Pancreas (tissue), 10 donors: ENCODE measurements at regions not wholly inside any gene's neighbourhood (a gene's known extent, or its start where the extent isn't known, plus 50 kb on each side); places are given as distances from the start of the nearest gene placed in this dataset.
A peak's percentile ranks its signal among the peaks of the same experiment; 100 is the strongest.

Experiments used
- ATAC-seq, 4 donors: fragments of 200-7000 bp; cut with Tn5 transposase; one replicate each; pipeline versions ENCODE4 v1.8.0 to v1.9.1; 2020; ENCODE audit warnings: mild to moderate bottlenecking in 4 of 4, moderate library complexity in 4 of 4
- DNase-seq, 6 donors: peaks; one replicate each; pipeline ENCODE4 v3.0.0-alpha.2; 2020
- FAIRE-seq: peaks from 2 replicates; lab custom pipeline; 2012; peaks lifted over from hg19 to GRCh38; lab: Jason Lieb, UNC
- H3K27ac ChIP-seq, 4 donors: fragments of 200-600 bp; sonication (generic); 1 replicate in 3 of 4; 2 replicates in 1 of 4; pipeline versions ENCODE4 v1.5.0 to v1.8.0; 2020
- H3K27me3 ChIP-seq, 4 donors: fragments of 200-600 bp; one replicate each; pipeline ENCODE4 v1.8.0; 2021
- H3K36me3 ChIP-seq, 3 donors: fragments of 200-600 bp; sonication (generic) in 1 of 3; one replicate each; pipeline versions ENCODE4 v1.5.0 to v1.8.0; 2020 to 2021
- H3K4me1 ChIP-seq, 3 donors: fragments of 200-600 bp; one replicate each; pipeline ENCODE4 v1.8.0; 2021
- H3K4me3 ChIP-seq, 4 donors: fragments of 200-600 bp; sonication (generic) in 2 of 4; one replicate each; pipeline versions ENCODE4 v1.5.0 to v1.8.0; 2020 to 2021
- H3K9me3 ChIP-seq, 4 donors: fragments of 200-600 bp; one replicate each; pipeline ENCODE4 v1.8.0; 2021
- CTCF ChIP-seq, 4 donors: fragments of 200-600 bp; sonication (generic) in 3 of 4; IDR thresholded peaks; one replicate each; pipeline versions ENCODE4 v1.5.0 to v1.8.0; 2021; ENCODE audit warnings: antibody characterized with exemption in 4 of 4
- WGBS, 2 donors: extraction: QIAGEN DNeasy Blood & Tissue Kit; methylation state at CpG; one replicate each; pipeline ENCODE4 v1.1.7; 2013; 5-methylcytosine and 5-hydroxymethylcytosine counted together
- intact Hi-C, 3 donors: fragments of 100-400 bp; cut with DNase I; formaldehyde crosslinking; loops; one replicate each; pipeline versions ENCODE4 v1.11.1 to v1.14.2; 2022
- donor health status: healthy with polysubstance abuse.
- donor health status: DM: no; HTN: no; CAD: no; lungs with moderate emphysema.
- donor health status: DM: no; HTN: no; CAD: no.
- donor health status: control.
- donor health status: control.
- donor health status: Bipolar disorder and iron deficiency.
- donor health status: DM: yes; HTN: yes; CAD: no.
- donor health status: DM: no; HTN: no; CAD: no.
- donor health status: DM: no; HTN: no; CAD: no.
- donor health status: DM: yes; HTN: yes; CAD: no.

GRCh38 chr9:109568568-109569210 lies 70.6 kb upstream of the PTPN3 start:
- Histone ChIP-seq H3K4me1 (no peaks in the 10 kb centered on the region), H3K4me3 (no peak overlapping the region), H3K36me3 (no peaks in the 10 kb centered on the region), H3K27me3 (no peaks in the 10 kb centered on the region), H3K27ac (no peak overlapping the region), H3K9me3 (no peaks in the 10 kb centered on the region)
- 88 to 90% methylated on average over 2 of the region's 2 CpGs for WGBS, 2 donors
- DNase-seq (peak in 1 of 6 donors; percentile 6), FAIRE-seq (no peak), ATAC-seq (peak in 2 of 4 donors; percentile 53 to 56)
- intact Hi-C loops = no loop called here
- TF ChIP-seq CTCF (IDR thresholded peaks at IDR 0.05) = no peak

DNA sequence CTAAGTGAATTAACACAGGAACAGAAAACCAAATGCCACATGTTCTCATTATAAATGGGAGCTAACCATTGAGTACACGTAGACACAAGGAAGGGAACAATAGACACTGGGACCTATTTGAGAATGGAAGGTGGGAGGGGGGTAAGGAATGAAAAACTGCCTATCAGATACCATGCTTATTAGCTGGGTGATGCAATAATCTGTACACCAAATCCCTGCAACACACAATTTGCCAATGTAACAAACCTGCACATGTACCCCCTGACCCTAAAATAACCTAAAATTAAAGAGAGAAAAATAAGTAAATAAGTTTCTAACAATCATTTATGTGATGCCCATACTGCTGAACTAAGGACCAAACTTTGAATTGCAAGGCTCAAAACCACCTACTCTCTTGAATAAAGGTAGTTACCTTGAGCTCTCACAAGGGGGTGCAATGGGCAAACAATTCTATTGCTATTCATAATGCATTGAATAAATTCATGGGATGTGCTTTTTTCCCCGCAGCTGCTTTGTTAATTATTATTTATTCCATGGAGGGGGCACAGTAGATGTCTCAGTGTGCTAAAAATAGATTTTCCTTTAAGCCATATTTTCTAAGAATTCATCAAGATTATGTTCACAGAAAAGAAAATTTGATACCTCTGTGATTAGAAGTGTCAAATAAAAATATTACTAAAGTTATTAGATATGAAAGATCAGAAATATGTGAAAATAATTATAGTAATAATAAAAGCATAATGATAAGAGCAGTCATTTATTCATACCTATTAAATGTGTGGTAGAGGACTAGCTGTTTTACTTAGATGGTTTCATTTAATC lies 76.2 kb upstream of the PTPN3 start:
- Histone ChIP-seq H3K4me3 (no peak overlapping the region), H3K9me3 (no peaks in the 10 kb centered on the region), H3K27ac (no peak overlapping the region), H3K4me1 (no peaks in the 10 kb centered on the region), H3K36me3 (no peaks in the 10 kb centered on the region), H3K27me3 (no peaks in the 10 kb centered on the region)
- peak; percentile 89 for FAIRE-seq
- peak in 3 of 4 donors; percentile 84 to 87 (median 86) for ATAC-seq
- peak in 2 of 6 donors; percentile 20 to 23 for DNase-seq
- intact Hi-C loops = loop anchor here in 1 of 3 donors (10.0 kb wide), 1 partner anchor 241 kb away; no protein-coding TSS in a partner anchor
- peak in 3 of 4 donors; percentile 28 to 49 (median 45) for TF ChIP-seq CTCF (IDR thresholded peaks at IDR 0.05)
- 1 to 4% methylated on average over 2 of the region's 2 CpGs for WGBS, 2 donors

- intact Hi-C loops = loop anchor here in 1 of 3 donors (10.0 kb wide), 1 partner anchor 238 kb away; no protein-coding TSS in a partner anchor
- H3K4me1 ChIP-seq = no peaks in the 10 kb centered on the region
- WGBS, 2 donors = 61 to 68% methylated on average over 3 of the region's 3 CpGs
- no peak overlapping the region for H3K27ac ChIP-seq
- no peaks in the 10 kb centered on the region for H3K27me3 ChIP-seq
- ATAC-seq (no peak), DNase-seq (no peak), FAIRE-seq (no peak)
- H3K36me3 ChIP-seq = no peaks in the 10 kb centered on the region
- H3K9me3 ChIP-seq = no peaks in the 10 kb centered on the region
- no peak for TF ChIP-seq CTCF (IDR thresholded peaks at IDR 0.05)
- no peak overlapping the region for H3K4me3 ChIP-seq
Observed at GRCh38 chr9:109576762-109577161, 78.7 kb upstream of the PTPN3 start.

GRCh38 chr9:109579191-109579948 lies 81.3 kb upstream of the PTPN3 start:
- DNase-seq = no peak
- WGBS, 2 donors = 74 to 78% methylated on average over 6 of the region's 6 CpGs
- intact Hi-C loops = loop anchor here in 1 of 3 donors (10.0 kb wide), 1 partner anchor 235 kb away; no protein-coding TSS in a partner anchor
- ATAC-seq = no peak
- no peak overlapping the region for H3K27ac ChIP-seq
- no peaks in the 10 kb centered on the region for H3K4me1 ChIP-seq
- no peaks in the 10 kb centered on the region for H3K27me3 ChIP-seq
- H3K4me3 ChIP-seq = no peak overlapping the region
- no peaks in the 10 kb centered on the region for H3K36me3 ChIP-seq
- no peaks in the 10 kb centered on the region for H3K9me3 ChIP-seq
- TF ChIP-seq CTCF (IDR thresholded peaks at IDR 0.05) = no peak
- FAIRE-seq = no peak
